OCI-LY3 (cell line): ENCODE measurements at regions not wholly inside any gene's neighbourhood (a gene's known extent, or its start where the extent isn't known, plus 50 kb on each side); places are given as distances from the start of the nearest gene placed in this dataset.

Experiments
- EZH2phosphoT487 ChIP-seq: fragments of 200-600 bp; shearing (Covaris generic); IDR thresholded peaks from 2 replicates; pipeline ENCODE4 v1.6.1; 2018; ENCODE audit warnings: antibody characterized with exemption, mixed run types, low read depth
- TF ChIP-seq, protein P1 (sequence below): fragments of 200-600, 300-600 bp; sonication (generic); IDR thresholded peaks from 2 replicates; pipeline ENCODE4 v1.5.1; 2014; ENCODE audit warnings: antibody characterized with exemption, low read length, low read depth

DNA sequence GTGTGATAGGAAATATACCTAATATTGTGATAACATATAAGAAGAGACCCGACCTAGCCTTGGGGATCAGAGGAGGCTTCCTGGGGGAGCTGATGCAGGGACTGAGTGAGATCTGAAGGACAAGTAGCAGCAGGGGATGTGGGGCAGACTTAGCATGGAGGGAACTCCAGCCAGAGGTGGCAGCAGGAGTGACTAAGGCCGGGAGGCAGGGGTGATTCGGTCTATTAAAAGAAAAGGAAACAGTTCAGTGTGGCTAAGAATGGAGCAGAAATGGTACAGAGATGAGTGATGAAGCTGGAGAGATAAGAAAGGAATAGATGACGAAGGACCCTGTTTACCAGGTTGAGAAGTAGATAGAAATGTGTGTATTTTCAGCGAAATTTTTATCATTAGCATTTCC is 408.8 kb downstream of the ENC1 start:
- TF ChIP-seq, protein P1, sequence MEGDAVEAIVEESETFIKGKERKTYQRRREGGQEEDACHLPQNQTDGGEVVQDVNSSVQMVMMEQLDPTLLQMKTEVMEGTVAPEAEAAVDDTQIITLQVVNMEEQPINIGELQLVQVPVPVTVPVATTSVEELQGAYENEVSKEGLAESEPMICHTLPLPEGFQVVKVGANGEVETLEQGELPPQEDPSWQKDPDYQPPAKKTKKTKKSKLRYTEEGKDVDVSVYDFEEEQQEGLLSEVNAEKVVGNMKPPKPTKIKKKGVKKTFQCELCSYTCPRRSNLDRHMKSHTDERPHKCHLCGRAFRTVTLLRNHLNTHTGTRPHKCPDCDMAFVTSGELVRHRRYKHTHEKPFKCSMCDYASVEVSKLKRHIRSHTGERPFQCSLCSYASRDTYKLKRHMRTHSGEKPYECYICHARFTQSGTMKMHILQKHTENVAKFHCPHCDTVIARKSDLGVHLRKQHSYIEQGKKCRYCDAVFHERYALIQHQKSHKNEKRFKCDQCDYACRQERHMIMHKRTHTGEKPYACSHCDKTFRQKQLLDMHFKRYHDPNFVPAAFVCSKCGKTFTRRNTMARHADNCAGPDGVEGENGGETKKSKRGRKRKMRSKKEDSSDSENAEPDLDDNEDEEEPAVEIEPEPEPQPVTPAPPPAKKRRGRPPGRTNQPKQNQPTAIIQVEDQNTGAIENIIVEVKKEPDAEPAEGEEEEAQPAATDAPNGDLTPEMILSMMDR = no peak
- TF ChIP-seq EZH2phosphoT487 = no peak
